Tibial artery (tissue), 4 donors: ENCODE measurements at regions not wholly inside any gene's neighbourhood (a gene's known extent, or its start where the extent isn't known, plus 50 kb on each side); places are given as distances from the start of the nearest gene placed in this dataset.

Source experiments
- DNase-seq, 2 donors: peaks; one replicate each; pipeline ENCODE4 v3.0.0-alpha.2; 2019
- H3K27ac ChIP-seq, 2 donors: fragments of 200-600 bp; sonication (generic) in 1 of 2; 1 replicate in 1 of 2; 2 replicates in 1 of 2; pipeline ENCODE4 v1.5.1; 2018 to 2019; ENCODE audit warnings: mild to moderate bottlenecking in 1 of 2
- H3K27me3 ChIP-seq, 2 donors: fragments of 200-600 bp; sonication (generic) in 1 of 2; one replicate each; pipeline versions ENCODE4 v1.5.1 to v1.6.0; 2016 to 2019
- H3K36me3 ChIP-seq, 3 donors: fragments of 200-600 bp; sonication (generic) in 2 of 3; one replicate each; pipeline ENCODE4 v1.5.1; 2016 to 2019; ENCODE audit warnings: mild to moderate bottlenecking in 2 of 3
- H3K4me1 ChIP-seq, 4 donors: fragments of 200-600 bp; sonication (generic) in 2 of 4; 1 replicate in 3 of 4; 2 replicates in 1 of 4; pipeline ENCODE4 v1.5.1; 2016 to 2019
- H3K4me3 ChIP-seq, 2 donors: fragments of 200-600 bp; sonication (generic) in 1 of 2; 1 replicate in 1 of 2; 2 replicates in 1 of 2; pipeline ENCODE4 v1.5.1; 2018 to 2019; ENCODE audit warnings: mild to moderate bottlenecking in 2 of 2
- H3K9me3 ChIP-seq, 3 donors: fragments of 200-600 bp; sonication (generic) in 1 of 3; one replicate each; pipeline ENCODE4 v1.5.1; 2016 to 2019
- intact Hi-C: fragments of 100-400 bp; cut with DNase I; formaldehyde crosslinking; loops from one replicate; pipeline ENCODE4 v1.15.0; 2023; ENCODE audit warnings: low total_unique reads
- TF ChIP-seq, protein P1 (sequence below), 2 experiments: fragments of 200-600 bp in 1 of 2; fragments of 450-650 bp in 1 of 2; IDR thresholded peaks; one replicate each; pipeline ENCODE4 v1.5.1; 2017 to 2019; ENCODE audit warnings: antibody characterized with exemption in 2 of 2, mild to moderate bottlenecking in 1 of 2, moderate library complexity in 1 of 2

DNA sequence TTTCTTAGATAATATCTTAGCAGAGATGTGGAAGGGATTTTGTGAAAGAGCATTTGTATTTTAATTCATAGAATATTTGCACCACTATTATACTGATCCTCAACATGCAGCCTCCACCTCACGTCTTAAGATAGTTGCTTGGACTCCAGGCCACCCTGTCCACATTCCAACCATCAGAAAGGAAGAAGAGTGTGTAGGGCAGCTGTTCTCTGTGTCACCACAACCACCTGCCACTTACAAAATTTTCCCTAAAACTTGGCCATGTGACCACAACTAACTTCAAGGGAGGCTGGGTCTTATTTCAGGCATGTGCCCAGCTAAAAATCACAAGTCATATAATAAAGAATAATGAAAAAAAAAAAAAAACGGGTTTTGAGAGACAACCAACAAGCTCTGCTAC lies 528.1 kb downstream of the RAB28 start:
- H3K9me3 ChIP-seq, result no peaks in the 10 kb centered on the region
- no peaks in the 10 kb centered on the region for H3K36me3 ChIP-seq
- no peak for DNase-seq
- H3K27me3 ChIP-seq, result no peaks in the 10 kb centered on the region
- H3K4me3 ChIP-seq, result no peak overlapping the region
- H3K27ac ChIP-seq, result no peak overlapping the region
- TF ChIP-seq, protein P1, sequence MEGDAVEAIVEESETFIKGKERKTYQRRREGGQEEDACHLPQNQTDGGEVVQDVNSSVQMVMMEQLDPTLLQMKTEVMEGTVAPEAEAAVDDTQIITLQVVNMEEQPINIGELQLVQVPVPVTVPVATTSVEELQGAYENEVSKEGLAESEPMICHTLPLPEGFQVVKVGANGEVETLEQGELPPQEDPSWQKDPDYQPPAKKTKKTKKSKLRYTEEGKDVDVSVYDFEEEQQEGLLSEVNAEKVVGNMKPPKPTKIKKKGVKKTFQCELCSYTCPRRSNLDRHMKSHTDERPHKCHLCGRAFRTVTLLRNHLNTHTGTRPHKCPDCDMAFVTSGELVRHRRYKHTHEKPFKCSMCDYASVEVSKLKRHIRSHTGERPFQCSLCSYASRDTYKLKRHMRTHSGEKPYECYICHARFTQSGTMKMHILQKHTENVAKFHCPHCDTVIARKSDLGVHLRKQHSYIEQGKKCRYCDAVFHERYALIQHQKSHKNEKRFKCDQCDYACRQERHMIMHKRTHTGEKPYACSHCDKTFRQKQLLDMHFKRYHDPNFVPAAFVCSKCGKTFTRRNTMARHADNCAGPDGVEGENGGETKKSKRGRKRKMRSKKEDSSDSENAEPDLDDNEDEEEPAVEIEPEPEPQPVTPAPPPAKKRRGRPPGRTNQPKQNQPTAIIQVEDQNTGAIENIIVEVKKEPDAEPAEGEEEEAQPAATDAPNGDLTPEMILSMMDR (IDR thresholded peaks at IDR 0.05), result no peak
- intact Hi-C loops, result no loop called here
- H3K4me1 ChIP-seq, result peaks cover 0 to 3% (median 0%) of the 10 kb centered on the region in 4 donors

DNA sequence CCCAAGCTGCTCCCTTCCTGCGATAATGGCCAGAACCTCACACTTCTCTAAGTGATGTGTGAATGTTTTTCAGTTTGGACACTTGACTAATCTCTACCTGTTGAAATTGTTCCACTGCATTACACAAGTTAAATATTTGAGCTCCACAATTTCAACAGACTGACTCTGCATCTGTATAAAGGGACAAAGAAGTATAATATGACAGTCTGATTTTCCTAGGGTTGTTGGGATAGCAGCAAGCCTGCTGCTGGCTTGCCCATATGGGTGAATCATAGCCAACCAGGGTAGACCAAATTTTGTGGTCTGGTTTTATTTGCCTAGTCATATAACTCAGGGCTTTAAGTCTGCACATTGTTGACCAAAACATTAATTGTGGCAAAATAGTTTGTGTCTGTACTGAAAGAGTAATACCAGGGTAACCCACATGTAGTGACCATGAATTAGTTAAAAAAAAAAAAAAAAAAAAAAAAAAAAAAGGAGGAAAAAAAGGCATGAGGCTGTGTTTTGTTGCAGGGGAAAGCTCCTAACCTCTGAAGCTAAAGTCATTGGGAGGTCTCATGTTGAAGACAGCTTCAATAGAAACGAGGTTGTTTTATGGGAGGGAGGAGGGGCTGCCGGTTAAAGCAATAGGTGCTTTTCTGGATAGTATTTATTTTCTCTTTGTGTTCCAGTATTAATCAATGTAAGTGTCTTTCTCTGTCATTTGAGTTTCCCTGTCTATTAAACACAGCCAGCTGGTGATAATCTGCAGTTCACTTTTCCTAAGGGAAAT lies 534.2 kb downstream of the RAB28 start:
- Histone ChIP-seq H3K36me3 (no peaks in the 10 kb centered on the region), H3K27ac (no peak overlapping the region), H3K4me1 (no peaks in the 10 kb centered on the region), H3K27me3 (no peaks in the 10 kb centered on the region), H3K4me3 (no peak overlapping the region), H3K9me3 (no peaks in the 10 kb centered on the region)
- intact Hi-C loops, result no loop called here
- TF ChIP-seq, protein P1 (IDR thresholded peaks at IDR 0.05), result no peak
- no peak for DNase-seq

DNA sequence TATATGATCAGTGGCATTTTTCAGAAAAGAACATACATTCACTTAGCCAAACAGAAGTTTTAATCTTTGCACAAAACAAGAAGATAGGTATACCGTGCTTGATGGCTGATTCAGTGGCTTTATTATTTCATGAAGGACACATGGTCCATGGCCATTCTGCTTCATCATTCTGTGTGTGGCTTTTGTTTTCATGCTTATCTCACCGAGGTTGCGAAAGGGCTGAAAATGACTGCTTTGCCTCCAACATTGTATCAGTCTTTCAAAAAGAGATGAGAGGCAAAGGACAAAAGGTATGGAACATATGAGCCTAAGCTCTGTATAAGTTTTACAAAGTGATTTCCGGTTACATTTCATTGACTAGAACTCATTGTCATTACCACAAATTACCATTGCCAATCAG lies 541.1 kb downstream of the RAB28 start:
- H3K36me3 ChIP-seq, result no peaks in the 10 kb centered on the region
- H3K9me3 ChIP-seq, result no peaks in the 10 kb centered on the region
- H3K27ac ChIP-seq, result no peak overlapping the region
- TF ChIP-seq, protein P1 (IDR thresholded peaks at IDR 0.05), result no peak
- no peaks in the 10 kb centered on the region for H3K4me1 ChIP-seq
- no peaks in the 10 kb centered on the region for H3K27me3 ChIP-seq
- no peak for DNase-seq
- intact Hi-C loops, result no loop called here
- no peak overlapping the region for H3K4me3 ChIP-seq

DNA sequence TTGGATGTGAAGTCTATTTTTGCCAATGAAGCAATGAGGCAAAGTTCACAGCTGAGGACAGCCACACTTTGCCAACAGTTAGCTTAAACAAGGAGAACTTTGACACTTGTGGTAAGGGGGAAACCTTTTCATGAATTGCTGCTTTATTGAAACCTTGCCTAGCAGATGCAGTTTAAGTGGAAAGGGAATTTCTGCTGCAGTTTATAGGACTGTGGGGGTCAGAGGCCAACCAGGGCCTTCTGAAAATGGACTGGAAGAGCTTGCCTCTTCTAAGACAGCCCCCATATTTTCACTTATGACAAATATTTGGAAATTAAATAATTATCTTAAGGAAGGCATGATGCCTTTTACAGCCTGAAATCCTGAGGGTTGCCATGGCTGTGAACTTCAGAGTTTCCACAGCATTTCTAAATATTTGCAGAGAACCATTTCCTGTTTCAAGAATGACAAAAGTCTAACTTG lies 550.3 kb downstream of the RAB28 start:
- TF ChIP-seq, protein P1 (IDR thresholded peaks at IDR 0.05), result no peak
- Histone ChIP-seq H3K27ac (no peak overlapping the region), H3K4me1 (peaks cover 0 to 2% (median 0%) of the 10 kb centered on the region in 4 donors), H3K4me3 (no peak overlapping the region), H3K9me3 (no peaks in the 10 kb centered on the region), H3K27me3 (no peaks in the 10 kb centered on the region), H3K36me3 (no peaks in the 10 kb centered on the region)
- intact Hi-C loops, result no loop called here
- DNase-seq, result no peak

DNA sequence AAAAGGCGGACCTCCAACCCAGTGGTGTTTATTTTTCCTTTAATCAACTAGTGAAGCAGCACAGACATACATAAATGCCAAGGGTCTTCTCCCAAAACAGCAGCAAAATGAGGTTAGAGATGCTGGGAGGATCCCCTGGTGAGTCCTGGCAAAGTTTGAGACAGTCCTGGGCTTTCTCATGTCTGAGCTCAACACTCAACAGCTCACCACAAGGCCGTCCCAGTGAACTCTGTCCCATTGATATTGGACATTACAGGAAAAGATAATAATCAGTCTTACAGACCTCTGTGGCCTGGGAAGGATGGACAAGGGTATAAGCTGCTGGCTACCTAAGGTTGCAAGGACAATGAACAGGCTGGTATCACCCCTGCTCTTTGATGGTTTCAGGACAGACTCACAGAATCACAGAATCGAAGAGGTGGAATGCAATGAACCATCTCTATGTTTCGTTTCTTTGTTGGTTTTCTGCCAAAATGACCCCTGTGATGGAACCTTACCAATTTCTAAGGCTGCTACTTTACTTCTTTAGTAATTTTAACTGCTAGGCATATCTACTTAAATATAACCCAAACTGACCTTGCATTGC lies 551.8 kb downstream of the RAB28 start:
- no peak overlapping the region for H3K4me3 ChIP-seq
- no peak for DNase-seq
- H3K27ac ChIP-seq, result no peak overlapping the region
- H3K36me3 ChIP-seq, result no peaks in the 10 kb centered on the region
- H3K27me3 ChIP-seq, result no peaks in the 10 kb centered on the region
- H3K9me3 ChIP-seq, result no peaks in the 10 kb centered on the region
- TF ChIP-seq, protein P1 (IDR thresholded peaks at IDR 0.05), result no peak
- intact Hi-C loops, result no loop called here
- H3K4me1 ChIP-seq, result peaks cover 0 to 2% (median 0%) of the 10 kb centered on the region in 4 donors
